Upper lobe of left lung (tissue), 6 donors: ENCODE measurements at regions not wholly inside any gene's neighbourhood (a gene's known extent, or its start where the extent isn't known, plus 50 kb on each side); places are given as distances from the start of the nearest gene placed in this dataset.

Experiments used
- ATAC-seq, 2 donors: fragments of 200-7000 bp; cut with Tn5 transposase; one replicate each; pipeline ENCODE4 v1.9.1; 2022; ENCODE audit warnings: mild to moderate bottlenecking in 2 of 2, moderate library complexity in 2 of 2; ENCODE audit not compliant: low FRiP score in 2 of 2
- DNase-seq, 2 donors: peaks; one replicate each; pipeline ENCODE4 v3.0.0-alpha.2; 2019 to 2020
- H3K27ac ChIP-seq, 4 donors: fragments of 200-600 bp; sonication (generic); one replicate each; pipeline ENCODE4 v1.5.1; 2016 to 2019
- H3K27me3 ChIP-seq, 4 donors: fragments of 200-600 bp; sonication (generic); one replicate each; pipeline ENCODE4 v1.5.1; 2017 to 2019
- H3K36me3 ChIP-seq, 4 donors: fragments of 200-600 bp; sonication (generic); one replicate each; pipeline ENCODE4 v1.5.1; 2016 to 2019
- H3K4me1 ChIP-seq, 4 donors: fragments of 200-600 bp; sonication (generic); one replicate each; pipeline ENCODE4 v1.5.1; 2018 to 2019
- H3K4me3 ChIP-seq, 4 donors: fragments of 200-600 bp; sonication (generic); one replicate each; pipeline ENCODE4 v1.5.1; 2017 to 2019; ENCODE audit warnings: mild to moderate bottlenecking in 2 of 4, moderate library complexity in 1 of 4
- H3K9me3 ChIP-seq, 4 donors: fragments of 200-600 bp; sonication (generic); one replicate each; pipeline ENCODE4 v1.5.1; 2018 to 2019
- CTCF ChIP-seq, 6 experiments: fragments of 450-650 bp in 4 of 6; fragments of 200-600 bp in 2 of 6; sonication (generic) in 2 of 6; IDR thresholded peaks; one replicate each; pipeline ENCODE4 v1.5.1; 2016 to 2019; ENCODE audit warnings: antibody characterized with exemption in 6 of 6
- EP300 ChIP-seq, 4 donors: sonication (generic); formaldehyde crosslinking; IDR thresholded peaks; one replicate each; pipeline ENCODE4 v1.5.1; 2017; ENCODE audit warnings: antibody characterized with exemption in 4 of 4, control low read depth in 2 of 4
- POLR2A ChIP-seq, 4 donors: fragments of 450-650 bp; IDR thresholded peaks; one replicate each; pipeline ENCODE4 v1.5.1; 2016 to 2017; ENCODE audit warnings: antibody characterized with exemption in 4 of 4, mild to moderate bottlenecking in 2 of 4
- POLR2AphosphoS5 ChIP-seq, 2 donors: sonication (generic); formaldehyde crosslinking; IDR thresholded peaks; one replicate each; pipeline ENCODE4 v1.5.1; 2017; ENCODE audit warnings: antibody characterized with exemption in 2 of 2
- WGBS, 2 donors: methylation state at CpG; one replicate each; pipeline ENCODE4 v1.1.5; 2017 to 2018; 5-methylcytosine and 5-hydroxymethylcytosine counted together
- donor health status: DM: no; HTN: no; CAD: no; lungs with moderate emphysema.
- donor health status: DM: no; HTN: yes; CAD: no; lungs with severe emphysema.

GRCh38 chr14:34222867-34223266, 239.2 kb downstream of the SPTSSA start:
- DNase-seq (no peak), ATAC-seq (no peak)
- no peak overlapping the region for H3K27ac ChIP-seq
- no peak overlapping the region for H3K4me3 ChIP-seq
- H3K4me1 ChIP-seq, result peaks cover 0 to 2% (median 0%) of the 10 kb centered on the region in 4 donors
- H3K36me3 ChIP-seq, result no peaks in the 10 kb centered on the region
- TF ChIP-seq POLR2AphosphoS5 (IDR thresholded peaks at IDR 0.05), result no peak
- no peak for TF ChIP-seq CTCF (IDR thresholded peaks at IDR 0.05)
- TF ChIP-seq EP300 (IDR thresholded peaks at IDR 0.05), result no peak
- TF ChIP-seq POLR2A (IDR thresholded peaks at IDR 0.05), result no peak
- no peaks in the 10 kb centered on the region for H3K9me3 ChIP-seq
- H3K27me3 ChIP-seq, result no peaks in the 10 kb centered on the region
- 64 to 72% methylated on average over 6 of the region's 6 CpGs for WGBS, 2 donors

- H3K36me3 ChIP-seq, result no peaks in the 10 kb centered on the region
- WGBS, 2 donors, result 57 to 61% methylated on average over 3 of the region's 3 CpGs
- ATAC-seq (no peak), DNase-seq (no peak)
- no peak overlapping the region for H3K4me3 ChIP-seq
- H3K9me3 ChIP-seq, result no peaks in the 10 kb centered on the region
- no peak overlapping the region for H3K27ac ChIP-seq
- H3K4me1 ChIP-seq, result no peaks in the 10 kb centered on the region
- TF ChIP-seq CTCF (IDR thresholded peaks at IDR 0.05), result no peak
- no peak for TF ChIP-seq POLR2A (IDR thresholded peaks at IDR 0.05)
- TF ChIP-seq EP300 (IDR thresholded peaks at IDR 0.05), result no peak
- no peak for TF ChIP-seq POLR2AphosphoS5 (IDR thresholded peaks at IDR 0.05)
- H3K27me3 ChIP-seq, result no peaks in the 10 kb centered on the region
Observed at GRCh38 chr14:34222122-34222521, 239.9 kb downstream of the SPTSSA start.

- no peaks in the 10 kb centered on the region for H3K36me3 ChIP-seq
- TF ChIP-seq POLR2A (IDR thresholded peaks at IDR 0.05) (no peak), POLR2AphosphoS5 (IDR thresholded peaks at IDR 0.05) (no peak), EP300 (IDR thresholded peaks at IDR 0.05) (no peak), CTCF (IDR thresholded peaks at IDR 0.05) (no peak)
- ATAC-seq (no peak), DNase-seq (no peak)
- H3K4me3 ChIP-seq, result no peak overlapping the region
- no peaks in the 10 kb centered on the region for H3K27me3 ChIP-seq
- H3K4me1 ChIP-seq, result no peaks in the 10 kb centered on the region
- peaks cover 0 to 3% (median 0%) of the 10 kb centered on the region in 4 donors for H3K9me3 ChIP-seq
- H3K27ac ChIP-seq, result no peak overlapping the region
- WGBS, 2 donors, result 75 to 80% methylated on average over 7 of the region's 7 CpGs
Observed at GRCh38 chr14:34220921-34221320, 241.1 kb downstream of the SPTSSA start.

- no peak for DNase-seq
- no peak overlapping the region for H3K27ac ChIP-seq
- no peaks in the 10 kb centered on the region for H3K27me3 ChIP-seq
- 85 to 96% methylated on average over 2 of the region's 2 CpGs for WGBS, 2 donors
- H3K36me3 ChIP-seq, result no peaks in the 10 kb centered on the region
- H3K4me3 ChIP-seq, result no peak overlapping the region
- H3K4me1 ChIP-seq, result no peaks in the 10 kb centered on the region
- no peak for TF ChIP-seq EP300 (IDR thresholded peaks at IDR 0.05)
- no peak for TF ChIP-seq CTCF (IDR thresholded peaks at IDR 0.05)
- TF ChIP-seq POLR2AphosphoS5 (IDR thresholded peaks at IDR 0.05), result no peak
- no peak for TF ChIP-seq POLR2A (IDR thresholded peaks at IDR 0.05)
- peaks cover 0 to 3% (median 0%) of the 10 kb centered on the region in 4 donors for H3K9me3 ChIP-seq
- ATAC-seq, result no peak
Observed at GRCh38 chr14:34220378-34220706, 241.7 kb downstream of the SPTSSA start.

GRCh38 chr14:34219661-34220377, 242.2 kb downstream of the SPTSSA start:
- ATAC-seq, result no peak
- no peak for DNase-seq
- TF ChIP-seq EP300 (IDR thresholded peaks at IDR 0.05) (no peak), CTCF (IDR thresholded peaks at IDR 0.05) (no peak), POLR2AphosphoS5 (IDR thresholded peaks at IDR 0.05) (no peak), POLR2A (IDR thresholded peaks at IDR 0.05) (no peak)
- Histone ChIP-seq H3K36me3 (no peaks in the 10 kb centered on the region), H3K27ac (no peak overlapping the region), H3K27me3 (no peaks in the 10 kb centered on the region), H3K4me1 (no peaks in the 10 kb centered on the region), H3K9me3 (peaks cover 0 to 3% (median 0%) of the 10 kb centered on the region in 4 donors), H3K4me3 (no peak overlapping the region)
- 90 to 94% methylated on average over 7 of the region's 7 CpGs for WGBS, 2 donors
